GM18873 (cell line): ENCODE measurements at regions not wholly inside any gene's neighbourhood (a gene's known extent, or its start where the extent isn't known, plus 50 kb on each side); places are given as distances from the start of the nearest gene placed in this dataset.

Source experiments
- ATAC-seq: cut with Tn5 transposase; IDR thresholded peaks from one replicate; pipeline ENCODE4 v1.9.1; 2021; ENCODE audit warnings: mild to moderate bottlenecking, moderate library complexity, moderate number of reproducible peaks; ENCODE audit not compliant: unreplicated experiment, low FRiP score

DNA sequence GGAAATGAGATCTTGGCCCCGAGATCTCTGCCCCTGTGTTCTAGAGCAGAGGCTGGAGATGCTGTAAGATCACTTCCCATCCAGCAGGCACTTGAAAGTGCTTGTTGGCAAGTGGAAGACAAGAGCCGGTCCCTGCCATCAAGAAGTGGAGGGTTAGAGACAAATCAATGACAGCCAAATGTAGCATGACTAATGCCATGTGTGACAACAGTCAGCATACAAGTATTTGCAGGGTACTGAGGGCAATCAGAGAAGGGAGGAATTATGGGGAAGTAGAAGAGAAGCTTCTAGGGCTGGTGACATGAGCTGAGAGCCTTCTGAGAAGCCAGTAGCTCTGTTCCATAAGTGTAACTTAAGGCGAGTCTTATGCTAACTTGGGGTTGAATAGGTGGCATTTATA lies 58.6 kb downstream of the TMEM17 start:
- ATAC-seq = no peak

DNA sequence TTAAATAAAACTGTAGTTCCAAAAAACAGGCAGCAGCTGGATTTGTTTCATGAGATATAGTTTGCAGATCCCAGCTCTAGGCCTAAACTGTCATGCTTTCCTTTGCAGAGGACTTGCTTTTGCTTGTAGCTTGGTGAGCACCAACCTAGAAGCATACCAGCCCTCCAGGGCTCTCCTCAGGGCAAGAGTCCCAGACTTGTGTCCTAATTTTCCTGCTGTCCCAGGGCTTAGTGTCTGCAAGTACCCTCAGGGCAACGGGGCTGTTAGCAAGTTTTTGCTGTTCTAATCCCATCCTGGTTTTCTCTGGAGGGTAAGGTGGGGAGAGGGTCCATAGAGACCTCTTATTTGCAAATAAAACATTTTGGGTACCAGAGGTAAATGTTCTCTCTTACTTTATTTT lies 59.5 kb downstream of the TMEM17 start:
- ATAC-seq = no peak

DNA sequence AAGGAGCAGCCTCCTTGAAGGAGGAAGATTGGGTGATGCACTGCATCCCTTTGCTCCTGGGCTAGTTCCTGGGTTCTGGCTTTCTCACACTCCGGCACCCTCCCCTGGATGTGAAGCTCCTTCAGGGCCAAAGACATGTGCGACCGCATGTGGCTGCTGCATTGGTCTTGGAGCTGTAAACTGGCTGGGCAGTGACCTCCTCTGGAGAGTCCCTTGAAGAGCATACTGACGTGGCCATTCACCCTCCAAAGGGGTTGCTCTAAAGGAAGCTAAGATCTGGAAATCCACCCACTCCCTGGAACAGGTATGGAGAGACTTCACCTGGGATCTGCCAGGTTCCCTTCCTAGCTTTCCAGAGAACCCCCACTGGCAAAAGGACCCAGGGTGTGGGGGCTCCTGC lies 62.1 kb downstream of the TMEM17 start:
- ATAC-seq = no peak

DNA sequence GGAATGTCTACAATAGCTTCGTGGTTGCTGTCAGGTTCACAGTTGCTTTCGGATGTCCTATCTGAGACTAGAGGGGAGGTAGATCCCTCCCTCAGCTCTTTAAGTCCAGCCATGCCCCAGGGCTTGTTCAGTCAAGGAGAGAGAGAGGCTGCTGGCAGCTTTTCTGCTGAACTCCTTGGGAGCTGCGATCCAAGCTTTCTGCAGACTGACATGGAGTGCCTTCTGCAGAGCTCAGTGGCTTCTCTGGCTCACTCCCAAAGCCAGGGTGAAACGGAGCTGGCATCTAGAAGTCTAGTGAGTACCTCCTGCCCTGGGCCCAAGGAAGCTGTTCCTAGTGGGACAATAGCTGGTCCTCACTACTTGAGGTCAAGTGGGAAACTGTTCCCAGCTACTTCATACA lies 62.5 kb downstream of the TMEM17 start:
- ATAC-seq = no peak

DNA sequence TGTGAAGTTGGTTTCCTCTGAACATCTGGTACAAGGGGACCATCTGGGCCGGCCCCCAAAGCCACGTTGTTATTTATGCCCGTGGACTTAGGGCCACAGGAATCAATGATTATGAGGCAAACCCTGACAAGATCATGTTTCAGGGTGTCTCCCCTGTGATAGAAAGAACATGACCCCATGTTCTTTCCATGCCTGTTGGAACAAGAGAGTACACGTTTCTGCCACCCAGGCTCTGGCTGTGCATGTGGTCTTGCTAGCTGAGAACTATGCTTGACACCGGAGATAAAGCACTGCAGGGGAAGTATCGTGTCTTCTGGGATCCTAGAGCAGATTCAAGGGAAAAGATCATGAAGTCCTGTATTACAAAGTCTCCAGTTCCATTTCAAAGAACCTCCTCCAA lies 64.2 kb downstream of the TMEM17 start:
- no peak for ATAC-seq

DNA sequence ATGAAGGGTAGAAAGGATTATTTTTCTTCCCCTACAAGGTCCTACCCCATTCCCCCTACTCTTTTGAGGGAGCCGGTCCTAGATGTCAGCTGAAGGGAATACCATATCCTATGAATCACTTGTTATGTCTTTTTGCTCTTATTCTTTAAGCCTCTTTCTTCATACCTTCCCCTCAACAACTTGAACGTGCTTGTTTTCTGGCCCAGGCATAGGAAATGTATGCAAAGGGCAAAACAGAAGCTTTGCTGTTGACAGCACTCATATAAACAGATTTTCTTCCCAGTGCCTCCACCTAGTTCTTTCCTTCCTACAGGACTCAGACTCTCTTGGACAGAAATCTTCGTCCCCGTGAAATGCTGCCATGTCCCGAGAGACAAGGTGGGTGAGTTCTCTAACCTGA lies 64.6 kb downstream of the TMEM17 start:
- no peak for ATAC-seq

DNA sequence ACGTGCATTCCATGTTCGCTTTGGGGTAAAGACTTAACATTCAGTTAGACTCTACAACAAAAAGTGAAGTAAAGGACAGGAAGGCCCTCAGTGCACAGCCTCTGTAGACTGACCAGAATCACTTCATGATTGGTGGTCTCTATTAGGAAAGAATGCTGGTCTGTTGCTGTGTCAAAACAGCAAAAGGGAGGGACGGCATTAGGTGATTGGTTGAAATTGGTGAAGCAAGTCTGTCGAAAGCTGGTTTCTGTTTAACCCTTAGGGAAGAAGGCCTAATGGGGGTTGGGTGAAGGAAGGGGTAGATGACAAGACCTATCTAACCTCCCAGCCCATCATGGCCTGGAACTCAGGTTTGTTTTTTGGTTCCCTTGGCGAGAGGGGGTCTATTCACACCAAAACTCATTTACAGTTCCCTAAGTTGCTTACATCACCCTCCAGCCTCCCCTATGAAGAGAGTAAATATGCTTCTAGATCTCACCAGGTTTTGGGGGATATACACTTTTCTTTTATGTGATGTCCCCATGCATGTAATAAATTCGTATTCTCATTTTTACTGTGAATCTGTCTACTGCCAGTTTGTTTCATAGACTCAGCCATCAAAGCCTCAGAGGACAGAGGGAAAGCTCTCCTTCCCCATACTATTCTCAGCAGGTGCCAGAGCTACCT lies 65.6 kb downstream of the TMEM17 start:
- no peak for ATAC-seq

DNA sequence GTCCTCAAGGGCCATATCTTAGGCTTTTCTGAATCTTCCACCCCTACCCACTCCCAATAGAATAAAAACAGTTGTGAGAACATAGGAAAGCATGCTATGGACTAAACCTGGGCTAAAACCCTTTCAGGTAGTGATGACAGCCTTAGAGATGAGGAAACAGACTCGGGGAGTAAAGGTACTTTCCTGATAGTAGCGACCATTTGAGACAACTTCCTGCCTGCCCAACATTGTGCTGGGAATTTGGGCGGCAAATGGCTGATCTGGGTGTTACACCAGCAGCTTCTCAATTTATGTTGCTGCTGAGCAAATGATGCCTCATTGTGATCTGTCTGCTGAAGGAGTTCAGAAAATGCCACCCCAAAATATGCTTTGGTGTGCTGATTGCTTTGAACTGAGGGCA lies 66.6 kb downstream of the TMEM17 start:
- no peak for ATAC-seq

DNA sequence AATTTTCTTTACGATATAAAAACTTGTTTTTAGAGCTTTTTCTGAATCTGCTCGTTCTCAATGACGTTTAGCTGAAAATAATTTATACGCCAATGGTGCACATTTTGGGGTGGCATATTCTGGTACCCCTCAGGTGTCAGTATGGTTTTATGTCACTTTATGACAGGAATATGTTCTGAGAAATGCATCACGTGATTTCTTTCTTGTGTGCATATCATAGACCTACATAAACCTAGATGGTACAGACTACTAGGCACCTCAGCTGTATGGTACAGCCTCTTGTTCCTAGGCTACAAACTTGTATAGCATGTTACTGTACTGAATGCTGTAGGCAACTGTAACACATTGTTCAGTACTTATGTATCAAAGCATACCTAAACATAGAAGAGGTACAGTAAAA lies 68.2 kb downstream of the TMEM17 start:
- no peak for ATAC-seq

DNA sequence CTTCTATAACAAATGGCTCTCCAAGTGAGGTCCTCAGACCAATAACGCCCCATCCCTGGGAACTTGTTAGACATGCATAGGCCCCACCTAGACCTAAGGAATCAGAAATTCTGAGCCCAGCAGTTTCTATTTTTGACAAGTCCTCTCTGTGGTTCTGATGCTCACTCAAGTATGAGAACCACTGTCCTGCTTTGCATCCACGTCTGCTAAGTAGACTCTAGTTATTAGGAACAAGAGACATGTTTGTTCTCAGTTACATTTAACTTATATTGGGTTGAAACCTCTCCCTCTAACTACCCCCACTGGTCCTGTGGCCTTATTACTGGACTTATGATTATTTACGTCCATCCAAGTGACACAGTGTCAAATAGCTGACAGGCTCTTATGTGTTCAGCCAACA lies 70.3 kb downstream of the TMEM17 start:
- peak; percentile 84 for ATAC-seq

DNA sequence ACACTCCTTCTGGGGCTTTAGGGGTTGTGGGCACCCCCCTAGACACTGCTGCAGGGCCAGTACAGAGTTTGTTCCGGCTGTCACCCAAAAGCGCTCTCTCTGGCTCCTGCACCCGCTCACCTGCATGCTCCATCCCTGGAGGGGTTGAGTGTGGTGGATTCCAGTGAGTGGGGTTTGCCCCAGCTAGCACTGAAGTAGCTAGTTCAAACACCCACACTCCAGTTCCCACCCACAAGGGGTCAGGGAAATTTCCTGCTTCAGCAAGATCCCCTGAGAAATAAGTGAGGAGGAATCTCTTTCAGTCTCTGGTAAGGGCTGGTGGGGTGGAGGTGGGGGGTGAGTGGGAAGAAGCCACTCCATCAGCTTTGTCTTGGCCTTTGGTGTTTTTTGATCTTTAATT lies 73.6 kb downstream of the TMEM17 start:
- ATAC-seq = no peak

DNA sequence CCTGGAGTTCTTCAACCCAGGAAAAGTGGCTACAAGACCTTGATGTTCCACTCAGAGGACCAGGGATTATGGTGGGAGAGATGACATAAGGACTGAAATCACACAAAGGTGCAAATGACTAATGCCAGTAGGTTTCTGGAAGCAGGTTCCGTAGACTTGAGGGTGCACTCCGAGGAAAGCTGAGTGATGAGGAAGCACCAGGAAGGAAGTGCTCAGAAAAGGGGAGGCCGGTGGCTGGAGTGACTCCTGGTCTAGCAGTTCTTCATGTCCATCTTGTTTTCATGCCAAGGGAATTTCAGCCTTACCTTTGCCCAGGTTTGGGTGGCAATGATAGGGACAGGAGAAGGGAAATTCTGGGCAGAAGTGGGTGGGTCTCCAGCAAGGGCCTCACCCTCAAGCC lies 74.5 kb downstream of the TMEM17 start:
- ATAC-seq = no peak

DNA sequence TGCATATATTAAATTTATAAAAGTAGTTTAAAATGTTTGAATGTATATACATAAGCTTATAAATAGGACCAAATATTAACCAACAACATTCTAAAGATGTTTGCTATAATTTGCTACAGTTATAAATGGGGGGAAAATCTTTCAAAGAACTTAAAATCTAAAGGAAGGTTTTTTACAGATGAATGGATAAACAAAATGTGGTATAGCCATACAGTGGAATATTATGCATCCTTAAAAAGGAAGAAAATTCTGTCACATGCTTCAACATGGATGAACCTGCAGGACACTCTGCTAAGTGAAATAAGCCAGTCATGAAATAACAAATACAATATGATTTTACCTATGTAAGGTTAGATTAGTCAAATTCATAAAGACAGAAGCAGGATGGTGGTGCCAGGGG lies 75.8 kb downstream of the TMEM17 start:
- no peak for ATAC-seq

DNA sequence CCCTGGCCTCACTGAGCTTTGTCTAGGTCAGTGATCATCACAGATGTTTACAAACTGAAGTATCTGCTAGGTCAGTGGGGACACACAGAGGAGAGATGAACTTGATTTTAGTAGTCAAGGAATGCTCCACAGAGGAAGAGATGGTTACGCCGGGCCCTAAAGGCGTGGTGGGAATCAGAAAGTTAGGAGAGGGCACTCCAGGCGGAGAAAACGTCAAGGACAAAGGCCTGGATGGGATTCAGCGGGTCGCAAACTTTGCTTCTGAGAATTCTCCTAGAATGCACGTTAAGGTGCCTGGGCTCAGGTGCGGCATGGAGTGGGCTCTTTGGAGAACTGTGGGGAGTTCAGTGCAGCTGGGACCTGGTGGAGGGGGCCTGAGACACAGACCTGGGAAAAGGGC lies 78.8 kb downstream of the TMEM17 start:
- no peak for ATAC-seq

DNA sequence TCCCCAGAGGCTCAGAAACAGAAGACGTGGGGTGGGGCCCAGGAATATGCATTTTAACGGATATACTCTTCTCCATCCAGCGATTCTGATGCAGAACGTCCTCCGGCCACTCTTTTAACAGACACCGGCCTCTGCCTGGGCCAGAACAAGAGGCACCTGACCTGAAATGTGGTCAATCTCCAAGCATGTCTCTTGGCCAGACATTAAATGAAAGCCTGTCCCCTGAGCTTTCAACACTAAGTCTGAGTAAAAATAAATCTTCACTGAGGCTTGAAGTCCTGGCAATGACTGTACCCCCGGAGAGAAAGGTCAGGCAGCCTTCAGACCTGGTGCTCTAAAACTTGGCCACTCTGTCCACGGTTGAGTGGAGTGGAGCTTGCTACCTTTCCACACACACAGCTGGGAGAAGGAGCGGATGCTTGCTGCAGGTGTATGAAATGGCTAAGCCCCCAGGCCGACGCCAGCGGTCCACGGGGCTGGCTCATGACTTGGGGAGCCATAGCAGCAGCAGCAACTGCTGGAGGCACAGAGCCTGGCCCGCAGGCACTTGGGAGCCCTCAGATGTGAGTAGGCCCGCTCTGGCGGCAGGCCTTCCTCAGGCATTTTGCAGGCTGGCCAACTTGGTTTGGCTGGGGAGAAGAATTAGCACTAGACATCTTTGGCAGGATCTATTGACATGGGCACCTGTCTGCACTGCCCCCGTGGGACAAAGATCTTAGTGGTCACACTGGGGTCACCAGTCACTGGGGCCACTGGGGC lies 79.7 kb downstream of the TMEM17 start:
- no peak for ATAC-seq

DNA sequence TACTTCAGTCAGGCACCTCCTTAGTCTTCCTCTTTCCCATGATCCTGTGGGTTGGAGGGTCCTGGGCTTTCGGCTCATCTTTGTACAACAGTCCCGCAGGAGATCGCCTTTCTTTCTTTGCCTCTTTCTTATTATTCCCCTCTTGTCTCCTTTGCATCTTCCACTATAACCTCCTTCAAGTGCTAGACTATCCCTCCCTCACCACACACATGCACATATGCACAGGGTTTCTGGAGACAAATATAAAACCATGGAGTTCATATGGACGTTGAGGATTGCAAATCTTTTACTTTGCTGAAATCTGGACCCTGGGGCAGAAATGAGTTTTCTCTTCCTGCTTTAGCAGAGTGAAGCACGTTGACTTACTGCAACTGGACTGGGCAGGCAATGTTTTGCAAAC lies 80.3 kb downstream of the TMEM17 start:
- ATAC-seq = no peak

DNA sequence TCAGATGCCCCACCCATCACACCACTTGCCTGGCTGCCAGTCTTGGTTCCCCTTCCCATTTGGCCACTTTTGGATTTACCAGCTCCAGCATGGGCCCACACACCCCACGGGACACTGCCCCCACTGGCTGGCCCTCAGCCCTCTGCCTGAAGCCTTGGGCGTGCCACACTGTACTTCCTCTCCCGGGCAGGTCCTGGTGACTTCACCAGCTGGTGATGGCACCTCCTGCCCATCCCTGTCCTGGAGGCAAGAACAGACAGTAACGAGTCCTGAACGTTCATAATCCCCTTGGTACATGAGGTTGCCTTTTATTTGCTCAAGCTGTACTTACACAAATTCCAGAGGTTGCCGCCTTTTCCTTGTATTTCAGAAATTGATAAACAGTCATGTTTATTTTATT lies 81.1 kb downstream of the TMEM17 start:
- ATAC-seq = no peak

DNA sequence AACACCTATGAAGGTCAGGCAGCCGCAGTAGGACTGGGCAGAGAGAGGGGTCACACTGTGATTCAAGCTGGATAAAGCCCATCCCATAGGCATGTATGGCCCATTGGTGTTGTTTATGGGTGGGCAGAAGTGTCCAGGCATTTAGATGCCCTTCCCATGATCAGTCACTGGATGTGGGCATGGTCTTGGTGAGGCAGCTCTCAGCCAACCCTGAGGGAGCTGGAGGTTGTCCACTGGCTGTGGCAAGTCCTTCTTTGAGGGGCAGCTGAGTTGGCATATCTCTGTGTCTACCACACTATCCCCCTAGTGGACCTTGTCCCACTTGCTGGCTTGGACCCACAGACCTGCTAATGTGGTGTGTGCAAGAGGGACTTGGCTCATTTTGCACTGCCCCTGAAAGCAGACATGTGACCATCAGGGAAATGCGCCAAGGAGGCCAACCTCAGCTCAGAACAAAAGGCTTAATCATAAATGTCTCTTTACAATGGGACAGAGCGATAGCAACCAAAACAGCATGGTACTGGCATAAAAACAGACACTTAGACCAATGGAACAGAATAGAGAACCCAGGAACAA lies 82.0 kb downstream of the TMEM17 start:
- no peak for ATAC-seq

DNA sequence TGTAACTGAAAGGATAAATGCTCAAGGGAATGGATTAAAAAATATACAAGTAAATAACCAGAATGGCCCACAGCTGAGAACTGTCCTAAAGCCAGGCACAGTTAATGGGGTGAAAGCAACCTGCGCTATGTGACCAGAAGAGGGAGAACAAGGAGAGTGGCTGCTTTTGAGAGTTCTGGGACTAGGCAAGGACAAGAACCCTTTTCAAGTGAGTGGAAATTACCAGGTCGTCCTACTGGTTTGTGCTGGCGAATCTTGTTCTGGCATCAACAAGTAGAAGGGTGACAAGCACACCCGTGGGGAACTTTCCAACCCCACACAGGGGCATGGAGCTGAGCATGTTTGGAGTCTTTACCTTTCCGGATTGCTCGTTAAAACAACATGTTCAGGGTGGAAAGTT lies 82.8 kb downstream of the TMEM17 start:
- ATAC-seq = no peak

DNA sequence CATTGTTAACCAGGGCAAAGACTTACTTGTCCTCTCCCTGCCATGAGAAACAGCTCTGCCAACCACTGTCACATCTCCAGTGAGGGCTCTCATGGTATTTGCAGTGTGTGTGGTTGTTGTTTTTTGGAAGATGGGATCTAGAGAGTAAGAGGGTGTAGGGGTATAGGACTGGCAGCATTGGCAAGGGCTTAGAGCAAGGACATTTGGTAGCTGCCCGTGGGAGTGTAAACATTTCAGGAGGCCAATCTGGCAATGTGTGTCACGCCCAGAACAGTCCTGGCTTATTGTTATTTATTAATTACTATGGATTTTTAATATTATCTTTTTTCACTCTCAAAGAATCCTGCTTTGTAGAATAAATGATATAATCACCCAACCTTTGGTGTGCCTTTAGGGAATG lies 90.5 kb downstream of the TMEM17 start:
- ATAC-seq = peak; percentile 6

DNA sequence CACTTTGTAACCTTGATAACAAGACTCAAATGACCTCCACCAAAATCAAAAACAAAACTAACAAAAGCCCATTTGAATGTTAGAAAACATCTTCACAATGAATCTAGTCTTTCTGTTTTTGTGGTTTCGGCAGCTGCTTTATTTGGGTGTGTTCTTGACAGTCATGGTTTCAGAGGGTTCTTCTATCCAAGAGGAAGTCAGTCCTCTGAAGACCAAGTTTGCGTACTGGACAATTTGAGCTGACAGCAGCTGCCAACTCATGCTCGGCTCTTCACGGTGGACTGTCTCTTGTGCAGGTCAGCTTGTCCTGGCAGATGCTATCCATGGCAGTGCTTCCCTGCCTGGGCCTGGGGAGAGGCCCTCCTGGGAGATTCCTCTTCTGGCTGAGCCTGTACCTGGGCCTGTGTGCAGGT lies 91.0 kb downstream of the TMEM17 start:
- ATAC-seq = peak; percentile 57

DNA sequence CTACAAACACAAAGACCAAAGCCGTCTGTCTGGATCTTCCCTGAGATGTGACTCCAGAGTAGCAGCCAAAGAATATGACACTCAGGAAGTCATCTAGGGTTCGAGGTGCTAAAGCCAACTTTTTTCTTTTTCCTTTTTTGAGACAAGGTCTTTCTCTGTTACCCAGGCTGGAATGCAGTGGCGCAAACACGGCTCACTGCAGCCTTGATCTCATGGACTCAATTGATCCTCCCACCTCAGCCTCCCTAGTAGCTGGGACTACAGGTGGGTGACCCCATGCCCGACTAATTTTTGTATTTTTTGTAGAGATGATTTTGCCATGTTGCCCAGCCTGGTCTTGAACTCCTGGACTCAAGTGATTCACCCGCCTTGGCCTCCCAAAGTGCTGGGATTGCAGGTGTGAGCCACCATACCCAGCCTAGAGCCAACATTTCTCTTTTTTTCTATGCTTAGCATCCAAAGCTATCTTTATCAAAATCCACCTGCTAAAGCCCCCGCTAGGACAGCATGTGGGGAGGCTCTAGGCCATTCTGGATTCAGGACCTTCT lies 92.8 kb downstream of the TMEM17 start:
- no peak for ATAC-seq
